Keratinocyte (primary cell): ENCODE measurements at regions not wholly inside any gene's neighbourhood (a gene's known extent, or its start where the extent isn't known, plus 50 kb on each side); places are given as distances from the start of the nearest gene placed in this dataset.

Experiments used
- DNase-seq: peaks from one replicate; pipeline ENCODE4 v3.0.0-alpha.2; 2011; ENCODE audit warnings: low read depth, missing footprints, low spot score
- FAIRE-seq: peaks from 2 replicates; lab custom pipeline; 2011; peaks lifted over from hg19 to GRCh38; lab: Jason Lieb, UNC
- H2AFZ ChIP-seq: 2 replicates; pipeline ENCODE4 v1.6.0; 2012; ENCODE audit warnings: low read length, control low read depth, inconsistent platforms; ENCODE audit not compliant: control insufficient read depth
- H3K27ac ChIP-seq: 2 replicates; pipeline ENCODE4 v1.5.1; 2011; ENCODE audit warnings: low read length; ENCODE audit not compliant: control insufficient read depth, insufficient read depth
- H3K27me3 ChIP-seq: 3 replicates; pipeline ENCODE4 v1.6.0; 2011; ENCODE audit warnings: low read length; ENCODE audit not compliant: control insufficient read depth, insufficient read depth; ENCODE audit errors: extremely low read depth
- H3K36me3 ChIP-seq, 2 experiments: 2 replicates in 1 of 2; 3 replicates in 1 of 2; pipeline ENCODE4 v1.5.1; 2011; ENCODE audit warnings: low read length in 2 of 2, mild to moderate bottlenecking in 1 of 2; ENCODE audit not compliant: control insufficient read depth in 2 of 2, insufficient read depth in 2 of 2; ENCODE audit errors: extremely low read depth in 1 of 2
- H3K4me1 ChIP-seq: 3 replicates; pipeline ENCODE4 v1.5.1; 2011; ENCODE audit warnings: low read length; ENCODE audit not compliant: control insufficient read depth, insufficient read depth; ENCODE audit errors: extremely low read depth
- H3K4me2 ChIP-seq: 3 replicates; pipeline ENCODE4 v1.6.0; 2011; ENCODE audit warnings: low read depth, low read length; ENCODE audit not compliant: control insufficient read depth, insufficient read depth; ENCODE audit errors: extremely low read depth
- H3K4me3 ChIP-seq, 3 experiments: fragments of 200-600 bp in 1 of 3; sonication (generic) in 1 of 3; 2 replicates in 2 of 3; 3 replicates in 1 of 3; pipeline ENCODE4 v1.5.1; 2011 to 2016; ENCODE audit warnings: low read length in 3 of 3, mild to moderate bottlenecking in 3 of 3, control low read depth in 2 of 3, inconsistent platforms in 1 of 3, low read depth in 1 of 3, mixed read lengths in 1 of 3, mixed run types in 1 of 3, moderate library complexity in 1 of 3; ENCODE audit not compliant: control insufficient read depth in 2 of 3, insufficient read depth in 2 of 3; ENCODE audit errors: extremely low read depth in 1 of 3
- H3K79me2 ChIP-seq: 2 replicates; pipeline ENCODE4 v1.6.0; 2012; ENCODE audit warnings: low read length; ENCODE audit not compliant: control insufficient read depth, insufficient read depth
- H3K9ac ChIP-seq: 3 replicates; pipeline ENCODE4 v1.6.0; 2011; ENCODE audit warnings: low read length; ENCODE audit not compliant: control insufficient read depth, insufficient read depth; ENCODE audit errors: extremely low read depth
- H3K9me1 ChIP-seq: 3 replicates; pipeline ENCODE4 v1.6.0; 2011; ENCODE audit warnings: low read length; ENCODE audit not compliant: control insufficient read depth, insufficient read depth; ENCODE audit errors: extremely low read depth
- H3K9me3 ChIP-seq: 2 replicates; pipeline ENCODE4 v1.5.1; 2012; ENCODE audit warnings: low read depth, low read length; ENCODE audit not compliant: control insufficient read depth
- H4K20me1 ChIP-seq: 3 replicates; pipeline ENCODE4 v1.6.0; 2011; ENCODE audit warnings: low read length; ENCODE audit not compliant: control insufficient read depth, insufficient read depth; ENCODE audit errors: extremely low read depth
- EZH2 ChIP-seq: IDR thresholded peaks from one replicate; pipeline ENCODE4 v1.6.1; 2012; ENCODE audit warnings: inconsistent platforms, mild to moderate bottlenecking, low read length, moderate library complexity
- dilution Hi-C: fragments of 300-500 bp; cut with MboI; formaldehyde crosslinking; loops from one replicate; pipeline ENCODE4 v1.7.0; 2020; ENCODE audit warnings: low sequenced_read_pairs; ENCODE audit not compliant: extremely low pct_ligation_motif_present
- TF ChIP-seq, protein P1 (sequence below), 3 experiments: IDR thresholded peaks in 1 of 3; conservative IDR thresholded peaks in 1 of 3; optimal IDR thresholded peaks in 1 of 3; 2 replicates in 2 of 3; 3 replicates in 1 of 3; pipeline versions ENCODE3 to v1.5.1; 2011; ENCODE audit warnings: low read length in 3 of 3, mild to moderate bottlenecking in 3 of 3, moderate library complexity in 2 of 3, control low read depth in 1 of 3, inconsistent platforms in 1 of 3; ENCODE audit not compliant: insufficient read depth in 2 of 3; ENCODE audit errors: extremely low read depth in 1 of 3

GRCh38 chr1:177700856-177701255 lies 269.0 kb downstream of the SEC16B start:
- no peak overlapping the region for H3K4me2 ChIP-seq
- no peaks in the 10 kb centered on the region for H4K20me1 ChIP-seq
- no peak overlapping the region for H3K27ac ChIP-seq
- no peaks in the 10 kb centered on the region for H3K27me3 ChIP-seq
- no peak for FAIRE-seq
- no peaks in the 10 kb centered on the region for H3K4me1 ChIP-seq
- no peak for TF ChIP-seq EZH2
- TF ChIP-seq, protein P1, sequence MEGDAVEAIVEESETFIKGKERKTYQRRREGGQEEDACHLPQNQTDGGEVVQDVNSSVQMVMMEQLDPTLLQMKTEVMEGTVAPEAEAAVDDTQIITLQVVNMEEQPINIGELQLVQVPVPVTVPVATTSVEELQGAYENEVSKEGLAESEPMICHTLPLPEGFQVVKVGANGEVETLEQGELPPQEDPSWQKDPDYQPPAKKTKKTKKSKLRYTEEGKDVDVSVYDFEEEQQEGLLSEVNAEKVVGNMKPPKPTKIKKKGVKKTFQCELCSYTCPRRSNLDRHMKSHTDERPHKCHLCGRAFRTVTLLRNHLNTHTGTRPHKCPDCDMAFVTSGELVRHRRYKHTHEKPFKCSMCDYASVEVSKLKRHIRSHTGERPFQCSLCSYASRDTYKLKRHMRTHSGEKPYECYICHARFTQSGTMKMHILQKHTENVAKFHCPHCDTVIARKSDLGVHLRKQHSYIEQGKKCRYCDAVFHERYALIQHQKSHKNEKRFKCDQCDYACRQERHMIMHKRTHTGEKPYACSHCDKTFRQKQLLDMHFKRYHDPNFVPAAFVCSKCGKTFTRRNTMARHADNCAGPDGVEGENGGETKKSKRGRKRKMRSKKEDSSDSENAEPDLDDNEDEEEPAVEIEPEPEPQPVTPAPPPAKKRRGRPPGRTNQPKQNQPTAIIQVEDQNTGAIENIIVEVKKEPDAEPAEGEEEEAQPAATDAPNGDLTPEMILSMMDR (optimal IDR thresholded peaks at IDR 0.05 in 1 of 3, IDR thresholded peaks at IDR 0.05 in 1 of 3, conservative IDR thresholded peaks at IDR 0.05 in 1 of 3; ENCODE audit: extremely low read depth in 1 of 3, insufficient read depth in 2 of 3, low read length in 3 of 3), result no peak
- no peaks in the 10 kb centered on the region for H3K36me3 ChIP-seq
- no peak overlapping the region for H3K9ac ChIP-seq
- H3K9me3 ChIP-seq, result no peaks in the 10 kb centered on the region
- H3K9me1 ChIP-seq, result no peaks in the 10 kb centered on the region
- H2AFZ ChIP-seq, result no peak overlapping the region
- H3K79me2 ChIP-seq, result no peaks in the 10 kb centered on the region
- dilution Hi-C loops, result no loop called here
- no peak overlapping the region for H3K4me3 ChIP-seq
- DNase-seq, result no peak

GRCh38 chr1:177690996-177691395 lies 278.9 kb downstream of the SEC16B start:
- H3K36me3 ChIP-seq, result no peaks in the 10 kb centered on the region
- H3K4me1 ChIP-seq, result no peaks in the 10 kb centered on the region
- FAIRE-seq, result no peak
- no peak overlapping the region for H3K9ac ChIP-seq
- no peak overlapping the region for H2AFZ ChIP-seq
- H3K9me3 ChIP-seq, result no peaks in the 10 kb centered on the region
- H3K79me2 ChIP-seq, result no peaks in the 10 kb centered on the region
- no peaks in the 10 kb centered on the region for H3K9me1 ChIP-seq
- H4K20me1 ChIP-seq, result no peaks in the 10 kb centered on the region
- no peak overlapping the region for H3K4me2 ChIP-seq
- H3K27ac ChIP-seq, result no peak overlapping the region
- no peaks in the 10 kb centered on the region for H3K27me3 ChIP-seq
- H3K4me3 ChIP-seq, result no peak overlapping the region
- no peak for DNase-seq
- no peak for TF ChIP-seq EZH2
- TF ChIP-seq, protein P1 (optimal IDR thresholded peaks at IDR 0.05 in 1 of 3, IDR thresholded peaks at IDR 0.05 in 1 of 3, conservative IDR thresholded peaks at IDR 0.05 in 1 of 3; ENCODE audit: extremely low read depth in 1 of 3, insufficient read depth in 2 of 3, low read length in 3 of 3), result no peak
- dilution Hi-C loops, result no loop called here
